HEK293 (cell line): ENCODE measurements at regions not wholly inside any gene's neighbourhood (a gene's known extent, or its start where the extent isn't known, plus 50 kb on each side); places are given as distances from the start of the nearest gene placed in this dataset.

ENCODE experiments used
- CTCF ChIA-PET: fragments of 350-600 bp; formaldehyde crosslinking; extraction: SDS; loops from one replicate; lab custom pipeline; 2021; ENCODE audit warnings: antibody characterized with exemption; lab: Yijun Ruan, JAX
- POLR2A ChIA-PET: fragments of 300-600 bp; formaldehyde crosslinking; extraction: SDS; loops from one replicate; lab custom pipeline; 2020; ENCODE audit warnings: antibody characterized with exemption, inconsistent platforms; lab: Yijun Ruan, JAX
- H3K27ac ChIP-seq: fragments of 200-500 bp; sonication (Bioruptor generic); 2 replicates; pipeline ENCODE4 v1.5.1; 2014; ENCODE audit warnings: low read depth, low read length, control low read depth, inconsistent platforms; ENCODE audit errors: extremely low read depth
- H3K36me3 ChIP-seq, 2 experiments: fragments of 200-500 bp in 1 of 2; sonication (Bioruptor generic) in 1 of 2; 1 replicate in 1 of 2; 2 replicates in 1 of 2; pipeline ENCODE4 v1.5.1; 2014 to 2017; ENCODE audit warnings: inconsistent platforms in 2 of 2, low read length in 2 of 2; ENCODE audit not compliant: control insufficient read depth in 2 of 2, insufficient read depth in 1 of 2
- H3K4me1 ChIP-seq: fragments of 200-500 bp; sonication (Bioruptor generic); 2 replicates; pipeline ENCODE4 v1.5.1; 2014; ENCODE audit warnings: mild to moderate bottlenecking, low read length, inconsistent platforms; ENCODE audit not compliant: control insufficient read depth, insufficient read depth
- H3K4me3 ChIP-seq: 2 replicates; pipeline ENCODE4 v1.5.1; 2011; ENCODE audit warnings: low read depth, mild to moderate bottlenecking, control low read depth, low read length, moderate library complexity
- H3K9me3 ChIP-seq: fragments of 200-500 bp; sonication (Bioruptor generic); 2 replicates; pipeline ENCODE4 v1.5.1; 2014; ENCODE audit warnings: low read depth, low read length, inconsistent platforms; ENCODE audit not compliant: control insufficient read depth, insufficient read depth
- CTCF ChIP-seq: fragments of 450-650 bp; formaldehyde crosslinking; IDR thresholded peaks from 2 replicates; pipeline ENCODE4 v1.5.1; 2016; ENCODE audit warnings: missing biosample characterization, missing genetic modification characterization
- GLIS2 ChIP-seq: fragments of 450-650 bp; formaldehyde crosslinking; IDR thresholded peaks from 2 replicates; pipeline ENCODE4 v1.5.1; 2016; ENCODE audit warnings: missing biosample characterization, missing genetic modification characterization
- HIC1 ChIP-seq: fragments of 450-650 bp; formaldehyde crosslinking; IDR thresholded peaks from 2 replicates; pipeline ENCODE4 v1.5.1; 2016; ENCODE audit warnings: missing biosample characterization, missing genetic modification characterization
- KLF9 ChIP-seq: fragments of 450-650 bp; formaldehyde crosslinking; IDR thresholded peaks from 2 replicates; pipeline ENCODE4 v1.5.1; 2016; ENCODE audit warnings: missing biosample characterization, missing genetic modification characterization, low read depth
- PRDM10 ChIP-seq: fragments of 450-650 bp; formaldehyde crosslinking; IDR thresholded peaks from 2 replicates; pipeline ENCODE4 v1.5.1; 2016; ENCODE audit warnings: missing biosample characterization, missing genetic modification characterization
- ZNF121 ChIP-seq: fragments of 450-650 bp; formaldehyde crosslinking; IDR thresholded peaks from 2 replicates; pipeline ENCODE4 v1.5.1; 2016; ENCODE audit warnings: missing biosample characterization, missing genetic modification characterization
- ZNF19 ChIP-seq: fragments of 450-650 bp; formaldehyde crosslinking; IDR thresholded peaks from 2 replicates; pipeline ENCODE4; 2016; ENCODE audit warnings: missing biosample characterization, missing genetic modification characterization, low read depth
- ZNF2 ChIP-seq: fragments of 450-650 bp; formaldehyde crosslinking; IDR thresholded peaks from 2 replicates; pipeline ENCODE4 v1.5.1; 2016; ENCODE audit warnings: missing biosample characterization, missing genetic modification characterization
- ZNF274 ChIP-seq, 2 experiments: fragments of 200-500 bp in 1 of 2; fragments of 450-650 bp in 1 of 2; sonication (Bioruptor generic) in 1 of 2; formaldehyde crosslinking in 1 of 2; IDR thresholded peaks; 2 replicates each; pipeline versions ENCODE4 v1.5.1 to v1.6.1; 2014 to 2016; ENCODE audit warnings: borderline replicate concordance in 1 of 2, inconsistent platforms in 1 of 2, low read length in 1 of 2, missing biosample characterization in 1 of 2, missing genetic modification characterization in 1 of 2
- ZNF580 ChIP-seq: fragments of 450-650 bp; formaldehyde crosslinking; IDR thresholded peaks from 2 replicates; pipeline ENCODE4 v1.5.1; 2016; ENCODE audit warnings: missing biosample characterization, missing genetic modification characterization
- ZNF585B ChIP-seq: fragments of 450-650 bp; formaldehyde crosslinking; IDR thresholded peaks from 2 replicates; pipeline ENCODE4 v1.5.1; 2016; ENCODE audit warnings: missing biosample characterization, missing genetic modification characterization
- ZNF639 ChIP-seq: fragments of 450-650 bp; formaldehyde crosslinking; IDR thresholded peaks from 2 replicates; pipeline ENCODE4 v1.5.1; 2016; ENCODE audit warnings: missing biosample characterization, missing genetic modification characterization
- ZNF654 ChIP-seq: fragments of 450-650 bp; formaldehyde crosslinking; IDR thresholded peaks from 2 replicates; pipeline ENCODE4 v1.5.1; 2016; ENCODE audit warnings: low read depth, missing biosample characterization, missing genetic modification characterization
- ZNF660 ChIP-seq: fragments of 450-650 bp; IDR thresholded peaks from 2 replicates; pipeline ENCODE4 v1.5.1; 2018; ENCODE audit warnings: missing biosample characterization, mild to moderate bottlenecking, missing genetic modification characterization
- ZNF768 ChIP-seq: fragments of 450-650 bp; formaldehyde crosslinking; IDR thresholded peaks from 2 replicates; pipeline ENCODE4 v1.5.1; 2018; ENCODE audit warnings: missing biosample characterization, mild to moderate bottlenecking, missing genetic modification characterization
- ZSCAN30 ChIP-seq: fragments of 450-650 bp; IDR thresholded peaks from 2 replicates; pipeline ENCODE4 v1.5.1; 2018; ENCODE audit warnings: missing biosample characterization, mild to moderate bottlenecking, missing genetic modification characterization, moderate library complexity

- Histone ChIP-seq H3K36me3 (no peaks in the 10 kb centered on the region), H3K27ac (no peak overlapping the region), H3K4me1 (0 out of 2 replicates have a peak, but pooled peaks cover 3% of the 10 kb centered on the region), H3K9me3 (no peaks in the 10 kb centered on the region), H3K4me3 (no peak overlapping the region)
- CTCF ChIA-PET, result interaction anchor here (0.6 to 2.4 kb wide), 28 partner anchors 9 to 569 kb away, joined by 3 to 23 read pairs (median 4); partner anchors contain the start of genes DHX8, IFI35, RND2 and VAT1
- POLR2A ChIA-PET, result interaction anchor here (1.1 to 2.3 kb wide), 2 partner anchors 23 to 29 kb away, joined by 3 to 15 read pairs; no protein-coding TSS in a partner anchor
- TF ChIP-seq ZNF580 (tag by site-specific recombination) (no peak), ZNF274 (IDR thresholded peaks at IDR 0.05; ENCODE audit: low read length) (no peak), ZNF274 (tag by site-specific recombination; IDR thresholded peaks at IDR 0.05; ENCODE audit: borderline replicate concordance) (no peak), ZNF660 (tag by site-specific recombination) (peak; percentile 24; the same call in 1 of the 2 replicates), ZNF19 (no peak), ZNF639 (tag by site-specific recombination) (no peak), ZNF121 (tag by site-specific recombination) (no peak), GLIS2 (tag by site-specific recombination) (no peak), ZNF585B (tag by site-specific recombination) (no peak), ZSCAN30 (tag by site-specific recombination) (no peak), KLF9 (no peak), CTCF (tag by site-specific recombination) (peak; percentile 58), ZNF654 (tag by site-specific recombination) (peak; percentile 72), ZNF2 (tag by site-specific recombination) (peak; percentile 71; the same call in 1 of the 2 replicates), PRDM10 (tag by site-specific recombination) (peak; percentile 34; the same call in 1 of the 2 replicates), ZNF768 (tag by site-specific recombination) (no peak), HIC1 (tag by site-specific recombination) (0 out of 2 replicates have a peak, but pooled peaks have one; percentile 31)
Measured at GRCh38 chr17:43338886-43339516, 59.8 kb upstream of the ARL4D start.
